Smooth muscle cell (in vitro differentiated cells): ENCODE measurements at regions not wholly inside any gene's neighbourhood (a gene's known extent, or its start where the extent isn't known, plus 50 kb on each side); places are given as distances from the start of the nearest gene placed in this dataset.

Experiments used
- DNase-seq: peaks from one replicate; lab custom pipeline; 2025; ENCODE audit not compliant: unreplicated experiment; lab: John Stamatoyannopoulos, UW
- H2AFZ ChIP-seq: fragments of 200-600 bp; sonication (generic); 2 replicates; pipeline ENCODE4 v1.6.0; 2016; ENCODE audit warnings: antibody characterized with exemption, low read depth, mild to moderate bottlenecking
- H3F3A ChIP-seq: fragments of 200-600 bp; sonication (generic); 2 replicates; pipeline ENCODE4 v1.6.0; 2017; ENCODE audit warnings: antibody characterized with exemption, low read depth
- H3K27ac ChIP-seq: fragments of 200-600 bp; sonication (generic); 2 replicates; pipeline ENCODE4 v1.5.1; 2016; ENCODE audit warnings: low read depth, mild to moderate bottlenecking
- H3K27me3 ChIP-seq: fragments of 200-600 bp; sonication (generic); 2 replicates; pipeline ENCODE4 v1.6.1; 2016; ENCODE audit warnings: low read depth, mild to moderate bottlenecking
- H3K36me3 ChIP-seq: fragments of 200-600 bp; sonication (generic); 2 replicates; pipeline ENCODE4 v1.5.1; 2016; ENCODE audit warnings: low read depth
- H3K4me1 ChIP-seq: fragments of 200-600 bp; sonication (generic); 2 replicates; pipeline ENCODE4 v1.5.1; 2016; ENCODE audit warnings: low read depth
- H3K4me2 ChIP-seq: fragments of 200-600 bp; sonication (generic); 2 replicates; pipeline ENCODE4 v1.6.0; 2016; ENCODE audit warnings: mild to moderate bottlenecking
- H3K4me3 ChIP-seq: fragments of 200-600 bp; sonication (generic); 2 replicates; pipeline ENCODE4 v1.5.1; 2016; ENCODE audit warnings: mild to moderate bottlenecking
- H3K79me2 ChIP-seq: fragments of 200-600 bp; sonication (generic); 2 replicates; pipeline ENCODE4 v1.6.0; 2016; ENCODE audit warnings: low read depth, mild to moderate bottlenecking
- H3K9ac ChIP-seq: fragments of 200-600 bp; sonication (generic); 2 replicates; pipeline ENCODE4 v1.6.0; 2016; ENCODE audit warnings: low read depth
- H3K9me3 ChIP-seq: fragments of 200-600 bp; sonication (generic); replicated peaks from 2 replicates; pipeline ENCODE4 v1.5.1; 2016; ENCODE audit warnings: low read depth
- H4K20me1 ChIP-seq: fragments of 200-600 bp; sonication (generic); 2 replicates; pipeline ENCODE4 v1.6.0; 2016; ENCODE audit warnings: low read depth
- WGBS: methylation state at CpG from one replicate; pipeline ENCODE4 v1.1.7; 2016; ENCODE audit warnings: low lambda C conversion rate; 5-methylcytosine and 5-hydroxymethylcytosine counted together
- TF ChIP-seq, protein P1 (sequence below): fragments of 200-600 bp; sonication (generic); IDR thresholded peaks from 2 replicates; pipeline ENCODE4 v1.5.1; 2017; ENCODE audit warnings: borderline replicate concordance, mild to moderate bottlenecking, antibody characterized with exemption; ENCODE audit not compliant: insufficient read depth, poor library complexity, severe bottlenecking

DNA sequence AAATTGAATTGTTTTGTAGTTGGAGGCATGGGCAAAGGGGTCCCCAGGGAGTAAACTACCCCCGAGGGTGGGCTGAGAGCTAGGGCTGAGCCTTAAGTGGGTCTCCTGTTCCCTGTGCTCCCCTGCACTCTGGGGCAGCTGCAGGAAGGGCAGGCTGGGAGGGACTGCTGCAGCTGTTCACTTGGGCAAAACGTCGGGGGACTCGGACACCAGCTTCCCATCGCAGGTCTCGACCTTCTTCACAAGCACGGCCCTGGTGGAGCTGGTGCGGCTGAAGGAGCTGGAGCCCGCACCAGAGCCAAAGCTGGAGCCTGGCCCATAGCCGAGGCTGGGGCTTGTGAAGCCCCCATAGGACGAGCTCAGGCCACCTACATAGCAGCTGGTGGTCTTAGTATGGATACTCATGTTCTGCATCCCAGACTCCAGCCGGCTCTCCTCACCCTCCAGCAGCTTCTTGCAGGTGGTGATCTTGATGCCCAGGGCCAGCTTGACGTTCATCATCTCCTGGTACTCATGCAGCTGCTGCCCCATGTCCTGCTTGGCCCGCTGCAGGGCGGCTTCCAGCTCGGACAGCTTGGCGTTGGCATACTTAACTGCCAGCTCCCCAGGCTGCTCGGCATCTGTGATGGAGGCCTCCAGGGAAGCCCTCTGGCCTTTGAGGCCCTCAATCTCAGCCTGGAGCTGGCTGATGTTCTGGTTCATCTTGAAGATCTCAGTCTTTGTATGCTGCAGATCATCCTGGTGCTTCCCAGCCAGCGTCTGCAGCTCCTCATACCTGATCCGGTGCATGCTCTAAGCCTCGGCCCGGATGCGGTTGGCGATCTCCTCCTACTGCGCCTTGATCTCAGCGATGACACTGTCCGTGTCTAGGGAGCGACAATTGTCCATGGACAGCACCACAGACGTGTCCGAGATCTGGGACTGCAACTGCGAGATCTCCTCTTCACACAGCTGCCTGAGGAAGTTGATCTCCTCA lies 423.5 kb upstream of the ARPP21 start:
- no peaks in the 10 kb centered on the region for H3K79me2 ChIP-seq
- H3K9ac ChIP-seq, result no peak overlapping the region
- H3K36me3 ChIP-seq, result no peaks in the 10 kb centered on the region
- H3K27ac ChIP-seq, result no peak overlapping the region
- H4K20me1 ChIP-seq, result no peaks in the 10 kb centered on the region
- TF ChIP-seq, protein P1, sequence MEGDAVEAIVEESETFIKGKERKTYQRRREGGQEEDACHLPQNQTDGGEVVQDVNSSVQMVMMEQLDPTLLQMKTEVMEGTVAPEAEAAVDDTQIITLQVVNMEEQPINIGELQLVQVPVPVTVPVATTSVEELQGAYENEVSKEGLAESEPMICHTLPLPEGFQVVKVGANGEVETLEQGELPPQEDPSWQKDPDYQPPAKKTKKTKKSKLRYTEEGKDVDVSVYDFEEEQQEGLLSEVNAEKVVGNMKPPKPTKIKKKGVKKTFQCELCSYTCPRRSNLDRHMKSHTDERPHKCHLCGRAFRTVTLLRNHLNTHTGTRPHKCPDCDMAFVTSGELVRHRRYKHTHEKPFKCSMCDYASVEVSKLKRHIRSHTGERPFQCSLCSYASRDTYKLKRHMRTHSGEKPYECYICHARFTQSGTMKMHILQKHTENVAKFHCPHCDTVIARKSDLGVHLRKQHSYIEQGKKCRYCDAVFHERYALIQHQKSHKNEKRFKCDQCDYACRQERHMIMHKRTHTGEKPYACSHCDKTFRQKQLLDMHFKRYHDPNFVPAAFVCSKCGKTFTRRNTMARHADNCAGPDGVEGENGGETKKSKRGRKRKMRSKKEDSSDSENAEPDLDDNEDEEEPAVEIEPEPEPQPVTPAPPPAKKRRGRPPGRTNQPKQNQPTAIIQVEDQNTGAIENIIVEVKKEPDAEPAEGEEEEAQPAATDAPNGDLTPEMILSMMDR, result no peak
- no peaks in the 10 kb centered on the region for H3K27me3 ChIP-seq
- no peaks in the 10 kb centered on the region for H3K4me1 ChIP-seq
- no peak overlapping the region for H2AFZ ChIP-seq
- no peak overlapping the region for H3K4me3 ChIP-seq
- H3K4me2 ChIP-seq, result no peak overlapping the region
- 92% methylated on average over 31 of the region's 31 CpGs for WGBS
- H3K9me3 ChIP-seq, result no peaks in the 10 kb centered on the region
- H3F3A ChIP-seq, result no peaks in the 10 kb centered on the region
- no peak for DNase-seq

DNA sequence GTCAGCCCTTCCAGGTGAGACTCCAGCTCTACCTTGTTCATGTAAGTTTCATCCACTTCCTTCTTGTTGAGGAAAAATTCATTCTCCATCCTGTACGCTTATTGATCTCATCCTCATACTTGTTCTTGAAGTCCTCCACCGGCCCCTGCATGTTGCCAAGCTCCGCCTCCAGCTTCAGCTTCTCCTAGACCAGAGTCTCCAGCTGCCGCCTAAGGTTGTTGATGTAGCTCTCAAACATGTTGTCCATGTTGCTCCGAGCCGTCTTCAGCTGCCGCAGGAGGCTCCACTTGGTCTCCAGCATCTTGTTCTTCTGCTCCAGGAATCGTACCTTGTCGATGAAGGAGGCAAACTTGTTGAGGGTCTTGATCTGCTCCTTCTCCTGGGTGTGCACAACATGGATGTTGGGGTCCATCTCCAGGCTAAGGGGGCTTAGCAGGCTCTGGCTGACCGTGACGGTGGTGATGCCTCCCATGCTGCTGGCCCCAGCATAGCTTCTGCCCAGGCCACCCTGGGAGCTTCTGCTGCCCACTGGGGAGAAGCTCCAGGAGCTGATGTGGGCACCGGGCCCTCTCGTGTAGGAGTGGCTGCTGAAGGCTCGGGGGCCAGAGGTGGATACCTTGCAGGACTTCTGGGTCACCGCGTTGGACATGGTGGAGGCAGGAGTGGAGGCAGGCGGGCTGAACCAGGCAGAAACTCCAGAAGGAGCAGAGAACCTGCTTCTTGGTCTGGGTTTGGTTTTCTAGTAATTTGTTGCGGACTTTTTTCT lies 422.6 kb upstream of the ARPP21 start:
- no peaks in the 10 kb centered on the region for H3K9me3 ChIP-seq
- no peaks in the 10 kb centered on the region for H3K36me3 ChIP-seq
- no peaks in the 10 kb centered on the region for H3K27me3 ChIP-seq
- WGBS, result 93% methylated on average over 18 of the region's 18 CpGs
- no peaks in the 10 kb centered on the region for H3K79me2 ChIP-seq
- no peak overlapping the region for H2AFZ ChIP-seq
- no peak overlapping the region for H3K4me2 ChIP-seq
- no peak overlapping the region for H3K9ac ChIP-seq
- no peak overlapping the region for H3K27ac ChIP-seq
- no peaks in the 10 kb centered on the region for H3K4me1 ChIP-seq
- no peak overlapping the region for H3K4me3 ChIP-seq
- no peaks in the 10 kb centered on the region for H3F3A ChIP-seq
- no peak for DNase-seq
- TF ChIP-seq, protein P1, result no peak
- no peaks in the 10 kb centered on the region for H4K20me1 ChIP-seq

DNA sequence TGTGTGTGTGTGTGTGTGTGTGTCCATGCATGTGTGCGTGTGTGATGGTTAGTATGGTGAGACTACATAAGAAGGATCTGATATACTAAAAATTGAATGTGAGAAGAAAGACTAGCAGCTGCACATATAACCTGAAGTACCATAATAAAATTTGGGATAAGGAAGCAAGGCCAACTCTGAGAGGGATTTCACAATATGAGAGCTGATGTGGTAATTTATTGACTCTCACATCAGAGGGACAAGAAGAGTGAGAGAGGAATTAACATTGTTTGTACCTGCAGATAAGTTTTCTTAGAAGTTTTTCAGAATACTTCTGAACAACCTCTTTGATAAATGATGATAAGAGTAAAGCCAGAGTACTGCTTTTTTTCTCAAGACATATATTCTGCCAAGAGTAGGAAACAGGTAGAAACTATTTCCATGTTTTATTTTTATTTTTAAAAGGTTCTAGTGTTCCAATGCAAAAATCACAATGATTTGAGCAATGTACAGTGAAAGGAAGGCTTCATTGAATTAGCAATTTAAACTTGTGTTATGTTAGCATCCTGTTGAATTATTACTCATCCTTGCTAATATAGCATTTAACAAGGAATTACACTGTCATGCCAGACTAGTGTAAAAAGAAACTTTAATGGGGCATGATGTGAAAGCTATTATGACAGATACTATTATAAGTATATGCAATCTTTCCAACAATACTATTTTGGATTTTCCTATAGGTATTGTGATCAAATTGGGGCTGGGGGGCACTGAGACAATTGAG lies 415.5 kb upstream of the ARPP21 start:
- Histone ChIP-seq H2AFZ (no peak overlapping the region), H3F3A (no peaks in the 10 kb centered on the region), H3K27me3 (no peaks in the 10 kb centered on the region), H3K79me2 (no peaks in the 10 kb centered on the region), H3K9me3 (no peaks in the 10 kb centered on the region), H3K27ac (no peak overlapping the region), H3K36me3 (no peaks in the 10 kb centered on the region), H4K20me1 (no peaks in the 10 kb centered on the region), H3K9ac (no peak overlapping the region), H3K4me3 (no peak overlapping the region), H3K4me1 (no peaks in the 10 kb centered on the region), H3K4me2 (no peak overlapping the region)
- TF ChIP-seq, protein P1, result no peak
- WGBS, result 88% methylated on average over 1 of the region's 1 CpG
- DNase-seq, result no peak
